WTC11 (cell line): ENCODE measurements at regions not wholly inside any gene's neighbourhood (a gene's known extent, or its start where the extent isn't known, plus 50 kb on each side); places are given as distances from the start of the nearest gene placed in this dataset.

Experiments
- ETV6 ChIP-seq: sonication (generic); formaldehyde crosslinking; IDR thresholded peaks from 2 replicates; pipeline ENCODE4 v1.8.1; 2022; ENCODE audit warnings: mild to moderate bottlenecking, missing genetic modification reagents
- FOXJ3 ChIP-seq: sonication (generic); formaldehyde crosslinking; IDR thresholded peaks from 2 replicates; pipeline ENCODE4 v1.9.0; 2021; ENCODE audit warnings: missing genetic modification reagents, mild to moderate bottlenecking, borderline replicate concordance
- PRRX2 ChIP-seq: fragments of 250-450 bp; sonication (Bioruptor Pico); IDR thresholded peaks from 2 replicates; pipeline ENCODE4 v1.8.0; 2021; ENCODE audit warnings: mild to moderate bottlenecking
- ZBTB21 ChIP-seq: sonication (generic); formaldehyde crosslinking; IDR thresholded peaks from 2 replicates; pipeline ENCODE4 v1.8.1; 2023; ENCODE audit warnings: mild to moderate bottlenecking, missing genetic modification reagents, borderline replicate concordance
- ZNF232 ChIP-seq: sonication (generic); formaldehyde crosslinking; IDR thresholded peaks from 2 replicates; pipeline ENCODE4 v1.8.0; 2022; ENCODE audit warnings: mild to moderate bottlenecking, missing genetic modification reagents
- ZNF263 ChIP-seq: sonication (generic); formaldehyde crosslinking; IDR thresholded peaks from 2 replicates; pipeline ENCODE4 v1.8.1; 2022; ENCODE audit warnings: low read depth, mild to moderate bottlenecking, moderate library complexity, missing genetic modification reagents
- ZNF423 ChIP-seq: fragments of 250-450 bp; sonication (Bioruptor Pico); IDR thresholded peaks from 2 replicates; pipeline ENCODE4 v2.1.2; 2022; ENCODE audit warnings: mild to moderate bottlenecking, moderate library complexity
- TF ChIP-seq, protein P1 (sequence below): sonication (generic); formaldehyde crosslinking; IDR thresholded peaks from 2 replicates; pipeline ENCODE4 v1.8.1; 2022; ENCODE audit warnings: low read depth, missing genetic modification reagents, borderline replicate concordance
- TF ChIP-seq, protein P2 (sequence below): fragments of 200-600 bp; IDR thresholded peaks from 2 replicates; pipeline ENCODE4 v1.8.0; 2022; ENCODE audit warnings: antibody characterized with exemption
- TF ChIP-seq, protein P3 (sequence below): sonication (generic); formaldehyde crosslinking; IDR thresholded peaks from 2 replicates; pipeline ENCODE4 v1.8.0; 2022; ENCODE audit warnings: mild to moderate bottlenecking, missing genetic modification reagents
- TF ChIP-seq, protein P4 (sequence below): sonication (generic); formaldehyde crosslinking; IDR thresholded peaks from 2 replicates; pipeline ENCODE4 v1.8.0; 2022; ENCODE audit warnings: missing genetic modification reagents
- TF ChIP-seq, protein P5 (sequence below): sonication (generic); formaldehyde crosslinking; IDR thresholded peaks from 2 replicates; pipeline ENCODE4 v1.8.1; 2023; ENCODE audit warnings: mild to moderate bottlenecking, moderate library complexity, missing genetic modification reagents

DNA sequence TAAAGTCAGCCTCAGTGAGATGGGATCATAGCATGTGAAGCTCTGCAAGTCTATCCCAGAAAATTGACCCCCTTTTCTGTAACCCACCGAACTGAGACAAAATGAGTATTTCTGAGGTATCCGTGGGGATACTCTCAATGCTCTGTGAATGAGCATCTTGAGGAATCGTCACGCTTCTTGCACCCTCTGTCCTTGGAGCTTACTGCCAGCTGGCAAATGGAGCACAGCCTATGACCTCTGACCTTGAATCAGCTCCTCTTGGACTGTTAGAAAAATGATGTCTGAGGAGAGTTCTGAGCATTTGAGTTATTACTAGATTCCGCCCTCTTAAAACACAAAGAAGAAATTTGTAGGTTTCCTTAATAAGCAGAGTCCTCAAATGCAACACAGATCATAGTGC is 342.1 kb downstream of the ZFHX3 start:
- TF ChIP-seq FOXJ3 (CRISPR knock-in tag) (no peak), ETV6 (CRISPR knock-in tag) (no peak), ZBTB21 (CRISPR knock-in tag) (no peak), ZNF423 (CRISPR knock-in tag) (no peak), ZNF263 (CRISPR knock-in tag) (no peak), ZNF232 (CRISPR knock-in tag) (no peak), PRRX2 (CRISPR knock-in tag) (no peak)
- TF ChIP-seq, protein P1, sequence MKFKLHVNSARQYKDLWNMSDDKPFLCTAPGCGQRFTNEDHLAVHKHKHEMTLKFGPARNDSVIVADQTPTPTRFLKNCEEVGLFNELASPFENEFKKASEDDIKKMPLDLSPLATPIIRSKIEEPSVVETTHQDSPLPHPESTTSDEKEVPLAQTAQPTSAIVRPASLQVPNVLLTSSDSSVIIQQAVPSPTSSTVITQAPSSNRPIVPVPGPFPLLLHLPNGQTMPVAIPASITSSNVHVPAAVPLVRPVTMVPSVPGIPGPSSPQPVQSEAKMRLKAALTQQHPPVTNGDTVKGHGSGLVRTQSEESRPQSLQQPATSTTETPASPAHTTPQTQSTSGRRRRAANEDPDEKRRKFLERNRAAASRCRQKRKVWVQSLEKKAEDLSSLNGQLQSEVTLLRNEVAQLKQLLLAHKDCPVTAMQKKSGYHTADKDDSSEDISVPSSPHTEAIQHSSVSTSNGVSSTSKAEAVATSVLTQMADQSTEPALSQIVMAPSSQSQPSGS (CRISPR knock-in tag) = no peak
- TF ChIP-seq, protein P2, sequence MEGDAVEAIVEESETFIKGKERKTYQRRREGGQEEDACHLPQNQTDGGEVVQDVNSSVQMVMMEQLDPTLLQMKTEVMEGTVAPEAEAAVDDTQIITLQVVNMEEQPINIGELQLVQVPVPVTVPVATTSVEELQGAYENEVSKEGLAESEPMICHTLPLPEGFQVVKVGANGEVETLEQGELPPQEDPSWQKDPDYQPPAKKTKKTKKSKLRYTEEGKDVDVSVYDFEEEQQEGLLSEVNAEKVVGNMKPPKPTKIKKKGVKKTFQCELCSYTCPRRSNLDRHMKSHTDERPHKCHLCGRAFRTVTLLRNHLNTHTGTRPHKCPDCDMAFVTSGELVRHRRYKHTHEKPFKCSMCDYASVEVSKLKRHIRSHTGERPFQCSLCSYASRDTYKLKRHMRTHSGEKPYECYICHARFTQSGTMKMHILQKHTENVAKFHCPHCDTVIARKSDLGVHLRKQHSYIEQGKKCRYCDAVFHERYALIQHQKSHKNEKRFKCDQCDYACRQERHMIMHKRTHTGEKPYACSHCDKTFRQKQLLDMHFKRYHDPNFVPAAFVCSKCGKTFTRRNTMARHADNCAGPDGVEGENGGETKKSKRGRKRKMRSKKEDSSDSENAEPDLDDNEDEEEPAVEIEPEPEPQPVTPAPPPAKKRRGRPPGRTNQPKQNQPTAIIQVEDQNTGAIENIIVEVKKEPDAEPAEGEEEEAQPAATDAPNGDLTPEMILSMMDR = no peak
- TF ChIP-seq, protein P3, sequence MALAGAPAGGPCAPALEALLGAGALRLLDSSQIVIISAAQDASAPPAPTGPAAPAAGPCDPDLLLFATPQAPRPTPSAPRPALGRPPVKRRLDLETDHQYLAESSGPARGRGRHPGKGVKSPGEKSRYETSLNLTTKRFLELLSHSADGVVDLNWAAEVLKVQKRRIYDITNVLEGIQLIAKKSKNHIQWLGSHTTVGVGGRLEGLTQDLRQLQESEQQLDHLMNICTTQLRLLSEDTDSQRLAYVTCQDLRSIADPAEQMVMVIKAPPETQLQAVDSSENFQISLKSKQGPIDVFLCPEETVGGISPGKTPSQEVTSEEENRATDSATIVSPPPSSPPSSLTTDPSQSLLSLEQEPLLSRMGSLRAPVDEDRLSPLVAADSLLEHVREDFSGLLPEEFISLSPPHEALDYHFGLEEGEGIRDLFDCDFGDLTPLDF (CRISPR knock-in tag) = no peak
- TF ChIP-seq, protein P4, sequence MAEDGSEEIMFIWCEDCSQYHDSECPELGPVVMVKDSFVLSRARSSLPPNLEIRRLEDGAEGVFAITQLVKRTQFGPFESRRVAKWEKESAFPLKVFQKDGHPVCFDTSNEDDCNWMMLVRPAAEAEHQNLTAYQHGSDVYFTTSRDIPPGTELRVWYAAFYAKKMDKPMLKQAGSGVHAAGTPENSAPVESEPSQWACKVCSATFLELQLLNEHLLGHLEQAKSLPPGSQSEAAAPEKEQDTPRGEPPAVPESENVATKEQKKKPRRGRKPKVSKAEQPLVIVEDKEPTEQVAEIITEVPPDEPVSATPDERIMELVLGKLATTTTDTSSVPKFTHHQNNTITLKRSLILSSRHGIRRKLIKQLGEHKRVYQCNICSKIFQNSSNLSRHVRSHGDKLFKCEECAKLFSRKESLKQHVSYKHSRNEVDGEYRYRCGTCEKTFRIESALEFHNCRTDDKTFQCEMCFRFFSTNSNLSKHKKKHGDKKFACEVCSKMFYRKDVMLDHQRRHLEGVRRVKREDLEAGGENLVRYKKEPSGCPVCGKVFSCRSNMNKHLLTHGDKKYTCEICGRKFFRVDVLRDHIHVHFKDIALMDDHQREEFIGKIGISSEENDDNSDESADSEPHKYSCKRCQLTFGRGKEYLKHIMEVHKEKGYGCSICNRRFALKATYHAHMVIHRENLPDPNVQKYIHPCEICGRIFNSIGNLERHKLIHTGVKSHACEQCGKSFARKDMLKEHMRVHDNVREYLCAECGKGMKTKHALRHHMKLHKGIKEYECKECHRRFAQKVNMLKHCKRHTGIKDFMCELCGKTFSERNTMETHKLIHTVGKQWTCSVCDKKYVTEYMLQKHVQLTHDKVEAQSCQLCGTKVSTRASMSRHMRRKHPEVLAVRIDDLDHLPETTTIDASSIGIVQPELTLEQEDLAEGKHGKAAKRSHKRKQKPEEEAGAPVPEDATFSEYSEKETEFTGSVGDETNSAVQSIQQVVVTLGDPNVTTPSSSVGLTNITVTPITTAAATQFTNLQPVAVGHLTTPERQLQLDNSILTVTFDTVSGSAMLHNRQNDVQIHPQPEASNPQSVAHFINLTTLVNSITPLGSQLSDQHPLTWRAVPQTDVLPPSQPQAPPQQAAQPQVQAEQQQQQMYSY (CRISPR knock-in tag) = no peak
- TF ChIP-seq, protein P5, sequence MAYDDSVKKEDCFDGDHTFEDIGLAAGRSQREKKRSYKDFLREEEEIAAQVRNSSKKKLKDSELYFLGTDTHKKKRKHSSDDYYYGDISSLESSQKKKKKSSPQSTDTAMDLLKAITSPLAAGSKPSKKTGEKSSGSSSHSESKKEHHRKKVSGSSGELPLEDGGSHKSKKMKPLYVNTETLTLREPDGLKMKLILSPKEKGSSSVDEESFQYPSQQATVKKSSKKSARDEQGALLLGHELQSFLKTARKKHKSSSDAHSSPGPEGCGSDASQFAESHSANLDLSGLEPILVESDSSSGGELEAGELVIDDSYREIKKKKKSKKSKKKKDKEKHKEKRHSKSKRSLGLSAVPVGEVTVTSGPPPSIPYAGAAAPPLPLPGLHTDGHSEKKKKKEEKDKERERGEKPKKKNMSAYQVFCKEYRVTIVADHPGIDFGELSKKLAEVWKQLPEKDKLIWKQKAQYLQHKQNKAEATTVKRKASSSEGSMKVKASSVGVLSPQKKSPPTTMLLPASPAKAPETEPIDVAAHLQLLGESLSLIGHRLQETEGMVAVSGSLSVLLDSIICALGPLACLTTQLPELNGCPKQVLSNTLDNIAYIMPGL = no peak
